GM12874 (cell line): ENCODE measurements at regions not wholly inside any gene's neighbourhood (a gene's known extent, or its start where the extent isn't known, plus 50 kb on each side); places are given as distances from the start of the nearest gene placed in this dataset.

Source experiments
- TF ChIP-seq, protein P1 (sequence below): IDR thresholded peaks from 2 replicates; pipeline ENCODE4 v1.5.1; 2011; ENCODE audit warnings: low read depth, mild to moderate bottlenecking, control low read depth, low read length, moderate library complexity; ENCODE audit not compliant: insufficient read depth

DNA sequence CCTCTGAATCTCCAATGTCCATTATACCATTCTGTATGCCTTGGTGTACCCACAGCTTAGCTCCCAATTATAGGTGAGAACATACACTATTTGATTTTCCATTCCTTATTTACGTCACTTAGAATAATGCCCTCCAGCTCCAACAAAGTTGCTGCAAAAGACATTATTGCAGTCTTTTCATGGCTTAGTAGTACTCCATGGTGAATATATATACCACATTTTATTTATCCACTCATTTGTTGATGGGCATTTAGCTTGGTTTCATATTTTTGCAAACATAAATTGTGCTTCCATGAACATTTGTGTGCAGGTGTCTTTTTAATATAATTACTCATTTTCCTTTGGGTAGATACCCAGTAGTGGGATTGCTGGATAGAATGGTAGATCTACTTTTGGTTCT, 374.1 kb upstream of the HTR1E start:
- TF ChIP-seq, protein P1, sequence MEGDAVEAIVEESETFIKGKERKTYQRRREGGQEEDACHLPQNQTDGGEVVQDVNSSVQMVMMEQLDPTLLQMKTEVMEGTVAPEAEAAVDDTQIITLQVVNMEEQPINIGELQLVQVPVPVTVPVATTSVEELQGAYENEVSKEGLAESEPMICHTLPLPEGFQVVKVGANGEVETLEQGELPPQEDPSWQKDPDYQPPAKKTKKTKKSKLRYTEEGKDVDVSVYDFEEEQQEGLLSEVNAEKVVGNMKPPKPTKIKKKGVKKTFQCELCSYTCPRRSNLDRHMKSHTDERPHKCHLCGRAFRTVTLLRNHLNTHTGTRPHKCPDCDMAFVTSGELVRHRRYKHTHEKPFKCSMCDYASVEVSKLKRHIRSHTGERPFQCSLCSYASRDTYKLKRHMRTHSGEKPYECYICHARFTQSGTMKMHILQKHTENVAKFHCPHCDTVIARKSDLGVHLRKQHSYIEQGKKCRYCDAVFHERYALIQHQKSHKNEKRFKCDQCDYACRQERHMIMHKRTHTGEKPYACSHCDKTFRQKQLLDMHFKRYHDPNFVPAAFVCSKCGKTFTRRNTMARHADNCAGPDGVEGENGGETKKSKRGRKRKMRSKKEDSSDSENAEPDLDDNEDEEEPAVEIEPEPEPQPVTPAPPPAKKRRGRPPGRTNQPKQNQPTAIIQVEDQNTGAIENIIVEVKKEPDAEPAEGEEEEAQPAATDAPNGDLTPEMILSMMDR = no peak

DNA sequence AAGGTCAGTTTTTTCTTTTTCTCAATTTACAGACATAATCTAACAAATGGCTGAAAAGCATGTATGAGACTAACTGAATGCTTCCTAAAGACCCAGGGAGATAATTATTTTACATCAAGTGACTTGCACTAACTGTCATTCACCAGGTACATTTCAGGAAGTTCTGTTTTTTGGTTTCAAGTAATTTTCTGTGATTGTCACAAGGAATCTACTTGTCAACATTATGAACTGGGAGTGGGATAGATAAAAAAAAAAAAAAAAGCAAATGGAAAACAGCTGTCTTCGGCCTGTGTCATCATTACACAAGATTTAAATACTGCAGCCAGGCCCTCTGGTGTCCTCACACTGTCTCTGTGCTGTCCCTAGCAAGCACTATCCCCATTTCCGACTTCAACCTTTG, 379.0 kb upstream of the HTR1E start:
- TF ChIP-seq, protein P1 = no peak

DNA sequence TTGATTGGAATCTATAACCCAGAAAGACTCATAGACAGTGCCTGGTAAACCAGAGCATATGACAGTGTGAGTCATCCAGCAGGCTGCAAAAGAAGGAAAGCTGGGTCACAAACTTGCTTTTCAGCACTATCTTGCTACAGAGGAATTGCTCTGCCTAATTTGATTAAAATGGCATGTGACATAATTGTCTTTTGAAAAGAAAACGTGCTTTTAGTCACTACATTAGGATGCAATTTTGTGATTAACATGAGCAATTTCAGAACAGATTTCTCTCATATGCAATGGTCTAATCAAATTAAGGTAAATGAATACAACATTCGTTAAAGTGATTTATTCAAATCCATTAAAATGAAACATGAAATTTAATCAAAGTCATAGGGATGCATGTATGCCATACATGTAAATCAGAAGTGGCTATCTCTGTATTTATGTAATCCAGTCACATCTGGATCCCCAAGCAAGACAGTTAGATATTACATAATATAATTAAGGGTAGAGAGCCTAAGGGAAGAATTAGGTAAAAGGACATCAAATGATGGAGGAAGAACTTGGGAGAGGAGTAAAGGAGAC, 400.0 kb upstream of the HTR1E start:
- TF ChIP-seq, protein P1 = no peak

DNA sequence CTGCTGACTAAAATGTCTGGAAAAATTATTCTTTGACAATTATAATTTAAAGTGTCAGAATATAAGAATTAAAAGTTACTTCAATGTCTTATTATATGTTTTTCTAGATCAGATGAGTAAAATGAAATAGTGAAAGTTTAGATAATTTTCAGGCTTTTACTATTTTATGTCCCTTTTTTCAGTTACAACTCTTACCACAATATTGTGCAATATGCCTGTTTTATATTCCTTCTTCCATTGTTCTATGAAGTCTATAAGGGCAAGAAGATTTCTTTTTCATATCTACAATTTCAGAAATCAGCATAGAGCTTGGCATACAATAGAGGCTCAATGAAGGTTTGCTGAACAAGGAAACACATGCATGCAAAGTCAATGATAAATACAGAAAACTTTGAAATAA, 401.2 kb upstream of the HTR1E start:
- TF ChIP-seq, protein P1 = no peak

DNA sequence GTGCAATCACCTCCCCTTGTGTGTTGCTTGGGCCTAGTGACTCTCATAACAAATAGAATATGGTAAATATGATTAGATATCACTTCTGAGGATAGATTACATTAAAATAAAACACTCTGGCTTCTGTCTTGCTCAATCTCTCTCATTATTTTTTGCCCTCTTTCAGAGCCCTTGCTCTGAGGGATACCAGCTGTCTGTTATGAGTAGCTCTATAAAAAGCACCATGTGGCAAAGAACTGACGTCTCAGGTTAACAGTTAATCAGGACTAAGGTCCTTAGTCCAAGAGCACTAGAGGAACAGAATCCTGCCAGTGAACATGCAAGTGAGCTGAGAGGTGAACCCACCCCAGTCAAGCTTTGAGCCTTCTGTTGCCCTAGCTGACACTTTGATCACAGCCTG, 402.2 kb upstream of the HTR1E start:
- TF ChIP-seq, protein P1 = no peak

DNA sequence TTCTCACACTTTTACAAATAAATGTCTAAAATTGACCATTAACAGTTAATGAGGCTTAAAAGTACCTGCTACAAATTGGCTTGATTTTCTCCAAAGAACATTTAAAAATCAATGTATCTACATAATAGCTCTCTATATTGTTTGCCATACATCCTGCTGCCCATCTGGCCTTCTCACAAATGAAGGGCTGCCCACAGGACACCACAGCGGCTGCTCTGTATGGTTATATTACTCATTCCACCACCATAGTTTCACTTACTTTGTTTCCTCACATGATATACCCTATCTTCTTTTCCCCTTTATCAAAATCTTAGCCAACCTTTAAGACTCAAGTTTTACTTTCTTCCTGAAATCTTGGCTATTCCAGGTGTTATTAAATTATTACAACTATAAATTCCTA, 407.7 kb upstream of the HTR1E start:
- TF ChIP-seq, protein P1 = no peak

DNA sequence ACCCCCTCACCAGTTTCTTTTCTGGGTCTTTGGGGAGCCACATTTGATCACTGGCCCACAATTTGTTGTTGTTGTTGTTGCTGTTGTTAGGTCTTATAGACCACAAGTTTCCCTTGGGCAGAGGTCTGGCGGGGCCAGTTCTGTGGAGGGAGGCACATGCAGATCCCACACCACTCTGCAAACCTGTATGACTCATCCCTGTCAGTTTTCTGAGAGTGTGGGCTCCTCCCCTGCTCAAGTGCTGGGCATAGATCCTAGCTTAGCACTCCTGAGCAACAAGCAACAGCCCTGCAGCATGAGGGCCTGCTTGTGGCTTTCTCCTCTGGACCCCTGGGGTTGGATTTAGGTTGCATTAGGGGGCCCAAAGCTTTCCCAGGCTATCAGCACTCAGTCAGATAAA, 411.1 kb upstream of the HTR1E start:
- TF ChIP-seq, protein P1 = no peak
